Endothelial cell of umbilical vein (primary cell): ENCODE measurements at regions not wholly inside any gene's neighbourhood (a gene's known extent, or its start where the extent isn't known, plus 50 kb on each side); places are given as distances from the start of the nearest gene placed in this dataset.

Source experiments
- BruUV-seq: library from RNA; stranded (reverse); fragments of 400-500 nt; replicated peaks from 2 replicates; lab custom pipeline; 2021; lab: Mats Ljungman, UMichigan
- CTCF ChIA-PET: fragments of 300-600, 350-600 bp; sonication (Branson Sonifier 250); formaldehyde crosslinking; loops from one replicate; lab custom pipeline; 2021; ENCODE audit warnings: antibody characterized with exemption, inconsistent platforms; lab: Charles Lee
- POLR2A ChIA-PET: fragments of 300-600, 350-600 bp; sonication (Branson Sonifier 250); formaldehyde crosslinking; loops from one replicate; lab custom pipeline; 2021; ENCODE audit warnings: antibody characterized with exemption, inconsistent platforms; lab: Charles Lee
- DNase-seq: peaks from one replicate; pipeline ENCODE4 v3.0.0-alpha.2; 2011; ENCODE audit warnings: low read depth, low spot score
- FAIRE-seq: peaks from 2 replicates; lab custom pipeline; 2011; peaks lifted over from hg19 to GRCh38; lab: Jason Lieb, UNC
- H2AFZ ChIP-seq: 2 replicates; pipeline ENCODE4 v1.6.0; 2012; ENCODE audit warnings: low read depth, low read length, control low read depth, inconsistent platforms
- H3K27ac ChIP-seq: 2 replicates; pipeline ENCODE4 v1.5.1; 2011; ENCODE audit warnings: low read depth, mild to moderate bottlenecking, control low read depth, low read length, moderate library complexity; ENCODE audit not compliant: insufficient read depth
- H3K27me3 ChIP-seq, 2 experiments: 2 replicates each; pipeline versions ENCODE4 v1.6.0 to v1.6.1; 2011; ENCODE audit warnings: low read length in 2 of 2, mixed read lengths in 1 of 2; ENCODE audit not compliant: control insufficient read depth in 2 of 2, insufficient read depth in 2 of 2
- H3K36me3 ChIP-seq, 2 experiments: 2 replicates in 1 of 2; 3 replicates in 1 of 2; pipeline ENCODE4 v1.5.1; 2011; ENCODE audit warnings: low read length in 2 of 2, mild to moderate bottlenecking in 1 of 2, moderate library complexity in 1 of 2; ENCODE audit not compliant: control insufficient read depth in 2 of 2, insufficient read depth in 2 of 2; ENCODE audit errors: extremely low read depth in 1 of 2
- H3K4me1 ChIP-seq: 3 replicates; pipeline ENCODE4 v1.5.1; 2011; ENCODE audit warnings: mild to moderate bottlenecking, low read length; ENCODE audit not compliant: control insufficient read depth, insufficient read depth; ENCODE audit errors: extremely low read depth
- H3K4me2 ChIP-seq: 2 replicates; pipeline ENCODE4 v1.6.1; 2011; ENCODE audit warnings: low read length, control low read depth, mixed read lengths; ENCODE audit not compliant: insufficient read depth
- H3K4me3 ChIP-seq, 3 experiments: fragments of 200-600 bp in 1 of 3; sonication (generic), shearing (Covaris generic) in 1 of 3; replicated peaks in 1 of 3; 2 replicates each; pipeline ENCODE4 v1.5.1; 2011 to 2016; ENCODE audit warnings: control low read depth in 3 of 3, low read length in 3 of 3, mild to moderate bottlenecking in 2 of 3, inconsistent platforms in 1 of 3, low read depth in 1 of 3, moderate library complexity in 1 of 3; ENCODE audit not compliant: insufficient read depth in 1 of 3
- H3K79me2 ChIP-seq: 2 replicates; pipeline ENCODE4 v1.6.0; 2012; ENCODE audit warnings: low read length, inconsistent platforms; ENCODE audit not compliant: control insufficient read depth, insufficient read depth
- H3K9ac ChIP-seq: replicated peaks from 2 replicates; pipeline ENCODE3; 2011; ENCODE audit warnings: low read length, control low read depth; ENCODE audit not compliant: insufficient read depth; ENCODE audit errors: extremely low read depth
- H3K9me1 ChIP-seq: replicated peaks from 3 replicates; pipeline ENCODE4 v1.6.0; 2011; ENCODE audit warnings: mild to moderate bottlenecking, low read length; ENCODE audit not compliant: control insufficient read depth, insufficient read depth; ENCODE audit errors: extremely low read depth
- H3K9me3 ChIP-seq: replicated peaks from 2 replicates; pipeline ENCODE4 v1.5.1; 2012; ENCODE audit warnings: low read length, inconsistent platforms; ENCODE audit not compliant: control insufficient read depth, insufficient read depth
- H4K20me1 ChIP-seq: replicated peaks from 2 replicates; pipeline ENCODE3; 2011; ENCODE audit warnings: mild to moderate bottlenecking, low read length; ENCODE audit not compliant: control insufficient read depth, insufficient read depth; ENCODE audit errors: extremely low read depth
- CTCF ChIP-seq, 2 donors: IDR thresholded peaks; 1 replicate in 1 of 2; 2 replicates in 1 of 2; pipeline ENCODE4 v1.5.1; 2011; ENCODE audit warnings: low read length in 2 of 2, mild to moderate bottlenecking in 2 of 2, moderate library complexity in 2 of 2, control low read depth in 1 of 2, inconsistent platforms in 1 of 2, low read depth in 1 of 2; ENCODE audit not compliant: insufficient read depth in 1 of 2; ENCODE audit errors: extremely low read depth in 1 of 2
- EZH2 ChIP-seq: IDR thresholded peaks from 2 replicates; pipeline ENCODE4 v1.6.1; 2012; ENCODE audit warnings: borderline replicate concordance, low read depth, mild to moderate bottlenecking, moderate library complexity, low read length, inconsistent platforms; ENCODE audit not compliant: severe bottlenecking
- GATA2 ChIP-seq: IDR thresholded peaks from 2 replicates; pipeline ENCODE4 v1.7.0; 2011; ENCODE audit warnings: low read depth, mild to moderate bottlenecking, moderate library complexity, mixed read lengths, low read length; ENCODE audit not compliant: insufficient read length, insufficient read depth
- MAX ChIP-seq: IDR thresholded peaks from 2 replicates; pipeline ENCODE4 v1.6.1; 2011; ENCODE audit not compliant: insufficient read depth, insufficient read length
- MYC ChIP-seq: IDR thresholded peaks from one replicate; pipeline ENCODE4 v1.6.1; 2011; ENCODE audit warnings: mild to moderate bottlenecking, low read depth, low read length
- POLR2A ChIP-seq: IDR thresholded peaks from 2 replicates; pipeline ENCODE4 v1.6.1; 2012; ENCODE audit warnings: low read depth, mild to moderate bottlenecking, control low read depth, low read length
- POLR2AphosphoS5 ChIP-seq: IDR thresholded peaks from 2 replicates; pipeline ENCODE4 v1.6.1; 2012; ENCODE audit warnings: low read depth, mild to moderate bottlenecking, control low read depth, low read length, moderate library complexity; ENCODE audit not compliant: insufficient read depth
- dilution Hi-C: fragments of 300-500 bp; cut with MboI; formaldehyde crosslinking; loops from one replicate; pipeline ENCODE4 v1.15.0; 2019; ENCODE audit warnings: low sequenced_read_pairs; ENCODE audit not compliant: extremely low pct_ligation_motif_present
- intact Hi-C: fragments of 100-400 bp; cut with micrococcal nuclease; formaldehyde crosslinking; loops from one replicate; pipeline ENCODE4 v1.10.0; 2022

GRCh38 chr15:99478977-99479376 lies 86.8 kb upstream of the MEF2A start:
- POLR2A ChIA-PET = no interaction called here
- Histone ChIP-seq H3K36me3 (no peaks in the 10 kb centered on the region), H3K27ac (no peak overlapping the region), H3K4me2 (no peak overlapping the region), H3K9me1 (no peaks in the 10 kb centered on the region), H3K9me3 (no peaks in the 10 kb centered on the region), H3K9ac (no peak overlapping the region), H3K27me3 (no peaks in the 10 kb centered on the region), H2AFZ (no peak overlapping the region), H3K4me1 (peaks cover 17% of the 10 kb centered on the region), H4K20me1 (no peaks in the 10 kb centered on the region), H3K4me3 (no peak overlapping the region), H3K79me2 (no peaks in the 10 kb centered on the region)
- intact Hi-C loops (no loop called here), dilution Hi-C loops (no loop called here)
- TF ChIP-seq CTCF (IDR thresholded peaks at IDR 0.05; ENCODE audit: extremely low read depth in 1 of 2, insufficient read depth in 1 of 2, low read depth in 1 of 2, low read length in 2 of 2) (no peak), GATA2 (no peak), MAX (no peak), POLR2AphosphoS5 (no peak), POLR2A (no peak), MYC (no peak), EZH2 (no peak)
- DNase-seq (no peak), FAIRE-seq (no peak)
- no TSS peak for BruUV-seq
- CTCF ChIA-PET = interaction anchor here (0.9 to 1.2 kb wide), 4 partner anchors 8 to 70 kb away, joined by 3 read pairs; no protein-coding TSS in a partner anchor
